ENCODE measurements at regions not wholly inside any gene's neighbourhood (a gene's known extent, or its start where the extent isn't known, plus 50 kb on each side); places are given as distances from the start of the nearest gene placed in this dataset.
"Not testable (repeated sequence)": the region's sequence is repeated elsewhere in the genome, so short reads cannot be mapped to it uniquely, and the experiment has no call there.

DNA sequence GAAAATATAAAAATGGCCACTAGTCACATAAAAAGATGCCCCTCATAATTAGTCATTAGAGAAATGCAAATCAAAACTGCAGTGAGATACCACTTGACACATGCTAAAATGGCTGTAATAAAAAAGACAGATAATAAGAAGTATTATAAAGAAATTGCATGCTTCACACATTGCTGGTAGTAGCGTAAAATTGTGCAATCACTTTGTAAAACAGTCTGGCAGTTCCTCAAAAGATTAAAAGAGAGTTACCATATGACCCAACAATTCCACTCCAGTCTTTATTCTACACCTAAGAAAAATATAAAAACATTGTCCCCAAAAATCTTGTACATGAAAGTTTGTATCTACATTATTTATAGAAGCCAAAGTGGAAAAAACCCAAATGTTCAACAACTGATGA, 170.6 kb upstream of the FIGN start:
- ChIA-PET POLR2A (ENCODE audit: low non-redundant PET) (no interaction called here), CTCF (no interaction called here)
- TF ChIP-seq, protein P1, sequence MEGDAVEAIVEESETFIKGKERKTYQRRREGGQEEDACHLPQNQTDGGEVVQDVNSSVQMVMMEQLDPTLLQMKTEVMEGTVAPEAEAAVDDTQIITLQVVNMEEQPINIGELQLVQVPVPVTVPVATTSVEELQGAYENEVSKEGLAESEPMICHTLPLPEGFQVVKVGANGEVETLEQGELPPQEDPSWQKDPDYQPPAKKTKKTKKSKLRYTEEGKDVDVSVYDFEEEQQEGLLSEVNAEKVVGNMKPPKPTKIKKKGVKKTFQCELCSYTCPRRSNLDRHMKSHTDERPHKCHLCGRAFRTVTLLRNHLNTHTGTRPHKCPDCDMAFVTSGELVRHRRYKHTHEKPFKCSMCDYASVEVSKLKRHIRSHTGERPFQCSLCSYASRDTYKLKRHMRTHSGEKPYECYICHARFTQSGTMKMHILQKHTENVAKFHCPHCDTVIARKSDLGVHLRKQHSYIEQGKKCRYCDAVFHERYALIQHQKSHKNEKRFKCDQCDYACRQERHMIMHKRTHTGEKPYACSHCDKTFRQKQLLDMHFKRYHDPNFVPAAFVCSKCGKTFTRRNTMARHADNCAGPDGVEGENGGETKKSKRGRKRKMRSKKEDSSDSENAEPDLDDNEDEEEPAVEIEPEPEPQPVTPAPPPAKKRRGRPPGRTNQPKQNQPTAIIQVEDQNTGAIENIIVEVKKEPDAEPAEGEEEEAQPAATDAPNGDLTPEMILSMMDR (conservative IDR thresholded peaks at IDR 0.05; ENCODE audit: low read depth): no peak
- no peak for DNase-seq (ENCODE audit: low spot score)
- no peak overlapping the region for H3K27ac ChIP-seq

DNA sequence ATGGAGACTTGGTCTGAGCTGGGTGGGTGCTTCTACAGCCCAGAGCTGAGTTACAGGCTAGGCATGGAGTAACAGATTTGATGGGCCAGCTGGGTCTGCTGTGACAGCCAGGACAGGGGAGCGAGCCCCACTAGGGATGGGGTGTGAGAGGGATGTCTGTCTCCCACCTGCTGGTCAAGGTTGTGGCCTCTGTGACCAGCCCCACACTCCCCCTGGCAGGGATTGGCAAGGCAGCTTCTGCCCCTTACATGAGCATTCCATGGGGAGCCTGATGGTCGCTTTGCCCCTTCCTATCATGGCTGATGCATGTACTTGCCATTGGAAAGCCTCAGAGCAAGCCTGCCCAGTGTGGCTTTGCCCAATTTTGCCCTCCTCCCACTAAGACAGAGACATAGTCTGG, 162.0 kb upstream of the FIGN start:
- no peak for DNase-seq (ENCODE audit: low spot score)
- ChIA-PET POLR2A (ENCODE audit: low non-redundant PET) (no interaction called here), CTCF (no interaction called here)
- TF ChIP-seq, protein P1 (conservative IDR thresholded peaks at IDR 0.05; ENCODE audit: low read depth): no peak
- H3K27ac ChIP-seq: no peak overlapping the region

DNA sequence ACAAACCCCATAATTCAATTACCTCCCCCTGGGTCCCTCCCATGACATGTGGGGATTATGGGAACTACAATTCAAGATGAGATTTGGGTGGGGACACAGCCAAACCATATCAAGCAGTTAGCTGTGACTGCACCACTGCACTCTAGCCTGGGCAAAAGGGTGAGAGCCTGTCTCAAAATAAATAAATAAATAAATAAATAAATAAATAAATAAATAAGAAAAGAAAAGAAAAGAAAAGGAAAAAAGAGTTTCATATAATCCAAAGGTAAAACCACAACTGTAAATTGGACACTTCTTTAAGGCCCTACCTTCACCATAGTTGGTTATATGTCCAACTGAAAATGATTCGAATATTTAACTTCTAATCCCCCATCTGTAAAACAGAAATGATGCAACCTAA, 157.6 kb upstream of the FIGN start:
- DNase-seq (ENCODE audit: low spot score); CTCF ChIA-PET: not testable (repeated sequence)

DNA sequence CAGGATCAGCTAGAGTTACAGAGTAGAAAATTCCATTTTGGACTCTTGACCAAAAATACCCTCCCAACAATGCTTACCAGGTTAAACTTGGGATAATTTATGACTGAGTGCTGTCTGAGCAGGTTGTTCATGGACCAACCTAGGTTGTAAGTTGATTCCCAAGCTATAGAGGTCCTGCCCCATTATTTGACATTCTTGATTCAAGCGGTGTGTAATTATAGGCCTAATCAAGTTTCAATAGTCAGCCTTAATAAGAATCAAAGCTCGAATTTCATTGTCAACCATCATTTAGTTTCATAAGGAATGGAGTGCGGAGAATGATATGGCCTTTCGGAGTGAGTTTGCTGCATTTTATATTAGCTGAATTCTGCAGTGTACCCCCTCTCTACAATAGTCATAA, 152.8 kb upstream of the FIGN start:
- POLR2A ChIA-PET (ENCODE audit: low non-redundant PET): no interaction called here
- CTCF ChIA-PET: no interaction called here
- no peak overlapping the region for H3K27ac ChIP-seq
- DNase-seq (ENCODE audit: low spot score): no peak
- TF ChIP-seq, protein P1 (conservative IDR thresholded peaks at IDR 0.05; ENCODE audit: low read depth): no peak

More for the DNA sequence above, 157.6 kb upstream of the FIGN start:
- H3K27ac ChIP-seq; POLR2A ChIA-PET (ENCODE audit: low non-redundant PET): not testable (repeated sequence)

DNA sequence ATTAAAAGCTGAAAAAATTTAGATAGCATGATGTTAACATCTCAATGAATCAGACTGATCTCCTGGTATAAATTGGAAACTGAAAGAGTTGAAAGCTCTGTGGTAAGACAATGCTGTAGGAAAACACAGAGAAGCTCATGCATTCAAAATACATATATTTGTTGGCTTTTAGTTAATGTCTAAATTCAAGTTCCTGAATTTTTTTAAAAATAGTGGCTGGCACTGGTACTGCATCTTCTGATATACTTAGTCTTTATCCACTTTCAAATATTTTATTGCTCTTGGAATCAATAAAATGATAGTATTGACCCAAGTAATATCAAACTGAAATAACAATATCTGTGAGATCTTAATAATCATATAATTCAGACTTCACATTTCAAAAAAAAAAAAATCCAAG, 151.4 kb upstream of the FIGN start:
- ChIA-PET CTCF (interaction anchor here (0.7 to 0.9 kb wide), 3 partner anchors 47 to 197 kb away, joined by 3 to 5 read pairs (median 5); no protein-coding TSS in a partner anchor), POLR2A (ENCODE audit: low non-redundant PET) (no interaction called here)
- TF ChIP-seq, protein P1 (conservative IDR thresholded peaks at IDR 0.05; ENCODE audit: low read depth): peak; percentile 25
- no peak for DNase-seq (ENCODE audit: low spot score)
- H3K27ac ChIP-seq: no peak overlapping the region

DNA sequence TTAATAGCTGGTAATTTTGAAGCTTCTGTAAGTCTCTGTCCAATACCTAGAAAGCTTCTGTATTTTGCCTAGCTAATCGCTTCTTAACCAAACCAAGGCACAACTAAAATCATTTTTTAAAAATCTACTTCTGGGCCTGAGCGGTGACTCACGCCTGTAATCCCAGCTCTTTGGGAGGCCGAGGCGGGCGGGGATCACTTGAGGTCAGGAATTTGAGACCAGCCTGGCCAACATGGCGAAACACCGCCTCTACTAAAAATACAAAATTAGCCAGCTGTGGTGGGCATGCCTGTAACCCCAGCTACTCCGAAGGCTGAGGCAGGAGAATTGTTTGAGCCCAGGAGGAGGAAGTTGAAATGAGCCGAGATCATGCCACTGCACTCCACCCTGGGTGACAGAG, 148.6 kb upstream of the FIGN start:
- TF ChIP-seq, protein P1 (conservative IDR thresholded peaks at IDR 0.05; ENCODE audit: low read depth): no peak
- DNase-seq (ENCODE audit: low spot score): no peak
- POLR2A ChIA-PET (ENCODE audit: low non-redundant PET): no interaction called here
- no peak overlapping the region for H3K27ac ChIP-seq
- CTCF ChIA-PET: interaction anchor here (0.7 kb wide), 2 partner anchors 100 to 109 kb away, joined by 5 to 6 read pairs; no protein-coding TSS in a partner anchor

DNA sequence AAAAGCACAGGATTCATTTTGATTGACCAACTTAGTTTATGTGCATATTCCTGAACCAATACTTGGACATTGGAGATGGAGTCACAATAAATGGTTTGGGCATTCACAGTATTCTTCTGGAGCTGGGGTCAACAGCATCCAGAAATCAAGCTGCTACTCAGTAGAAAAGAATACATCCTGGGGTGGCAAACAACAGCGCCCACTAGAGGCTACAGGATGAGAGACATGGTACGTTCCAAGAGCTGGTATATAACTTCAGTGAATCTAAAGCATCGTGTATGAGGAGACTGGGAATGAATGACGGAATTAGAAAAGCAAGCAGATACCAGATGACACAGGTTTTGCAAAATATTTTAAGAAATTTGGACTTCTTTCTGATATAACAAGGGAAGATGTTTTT, 142.9 kb upstream of the FIGN start:
- no peak overlapping the region for H3K27ac ChIP-seq
- DNase-seq (ENCODE audit: low spot score): peak; percentile 5
- TF ChIP-seq, protein P1 (conservative IDR thresholded peaks at IDR 0.05; ENCODE audit: low read depth): peak; percentile 50
- ChIA-PET CTCF (no interaction called here), POLR2A (ENCODE audit: low non-redundant PET) (interaction anchor here (0.7 kb wide), 1 partner anchor 142 kb away, joined by 3 read pairs; no protein-coding TSS in a partner anchor)

Data from RWPE1 (cell line).